SK-N-SH treated with all-trans-retinoic acid at 6 μM for 48 hours (cell line): ENCODE measurements at regions not wholly inside any gene's neighbourhood (a gene's known extent, or its start where the extent isn't known, plus 50 kb on each side); places are given as distances from the start of the nearest gene placed in this dataset.

ENCODE experiments used
- ATAC-seq: fragments of 200-7000 bp; cut with Tn5 transposase; 3 replicates; pipeline ENCODE4 v1.9.1; 2020; ENCODE audit warnings: mild to moderate bottlenecking, moderate library complexity
- ARNTL ChIP-seq: fragments of 450-650 bp; formaldehyde crosslinking; IDR thresholded peaks from 2 replicates; pipeline ENCODE4 v1.5.0; 2020; ENCODE audit warnings: low read depth, mild to moderate bottlenecking, moderate library complexity, borderline replicate concordance
- BACH2 ChIP-seq: fragments of 250-450 bp; sonication (Bioruptor Pico); IDR thresholded peaks from 2 replicates; pipeline ENCODE4 v1.9.0; 2021; ENCODE audit warnings: mild to moderate bottlenecking, borderline replicate concordance
- CSDC2 ChIP-seq: fragments of 250-450 bp; sonication (Bioruptor Pico); IDR thresholded peaks from 2 replicates; pipeline ENCODE4 v1.5.0; 2020; ENCODE audit warnings: mild to moderate bottlenecking, moderate library complexity
- ESRRG ChIP-seq: fragments of 250-450 bp; sonication (Bioruptor Pico); IDR thresholded peaks from 2 replicates; pipeline ENCODE4 v1.6.1; 2021; ENCODE audit warnings: mild to moderate bottlenecking
- PATZ1 ChIP-seq: fragments of 250-450 bp; sonication (Bioruptor Pico); IDR thresholded peaks from 2 replicates; pipeline ENCODE4 v1.8.0; 2020; ENCODE audit warnings: mild to moderate bottlenecking, moderate library complexity, borderline replicate concordance
- POU6F1 ChIP-seq: fragments of 250-450 bp; sonication (Bioruptor Pico); IDR thresholded peaks from 2 replicates; pipeline ENCODE4 v1.8.0; 2021; ENCODE audit warnings: low read depth, mild to moderate bottlenecking, moderate library complexity, borderline replicate concordance
- PPARA ChIP-seq: fragments of 250-450 bp; sonication (Bioruptor Pico); IDR thresholded peaks from 2 replicates; pipeline ENCODE4 v1.5.0; 2020; ENCODE audit warnings: mild to moderate bottlenecking, borderline replicate concordance
- RARB ChIP-seq: fragments of 250-450 bp; sonication (Bioruptor Pico); IDR thresholded peaks from 2 replicates; pipeline ENCODE4 v1.8.0; 2021; ENCODE audit warnings: mild to moderate bottlenecking, moderate library complexity
- SNAI2 ChIP-seq: fragments of 250-450 bp; sonication (Bioruptor Pico); IDR thresholded peaks from 2 replicates; pipeline ENCODE4 v1.5.0; 2020; ENCODE audit warnings: mild to moderate bottlenecking, moderate library complexity
- TCF4 ChIP-seq: fragments of 250-450 bp; sonication (Bioruptor Pico); IDR thresholded peaks from 2 replicates; pipeline ENCODE4 v1.8.0; 2021; ENCODE audit warnings: mild to moderate bottlenecking, moderate library complexity, borderline replicate concordance
- ZC3H10 ChIP-seq: fragments of 250-450 bp; sonication (Bioruptor Pico); IDR thresholded peaks from 2 replicates; pipeline ENCODE4 v1.5.1; 2021; ENCODE audit warnings: mild to moderate bottlenecking, moderate library complexity
- ZFP3 ChIP-seq: fragments of 250-450 bp; sonication (Bioruptor Pico); IDR thresholded peaks from 2 replicates; pipeline ENCODE4 v1.5.0; 2020; ENCODE audit warnings: mild to moderate bottlenecking, moderate library complexity
- ZFP30 ChIP-seq: fragments of 450-650 bp; formaldehyde crosslinking; IDR thresholded peaks from 2 replicates; pipeline ENCODE4 v1.5.0; 2022; ENCODE audit warnings: mild to moderate bottlenecking, moderate library complexity
- ZNF565 ChIP-seq: fragments of 450-650 bp; formaldehyde crosslinking; conservative IDR thresholded peaks from 2 replicates; pipeline ENCODE4 v1.5.0; 2020; ENCODE audit warnings: low read depth, mild to moderate bottlenecking, moderate library complexity
- ZNF70 ChIP-seq: fragments of 450-650 bp; formaldehyde crosslinking; IDR thresholded peaks from 2 replicates; pipeline ENCODE4 v1.5.0; 2020; ENCODE audit warnings: mild to moderate bottlenecking, moderate library complexity
- TF ChIP-seq, protein P1 (sequence below): fragments of 250-450 bp; sonication (Bioruptor Pico); IDR thresholded peaks from 2 replicates; pipeline ENCODE4 v1.5.1; 2021; ENCODE audit warnings: mild to moderate bottlenecking, moderate library complexity
- TF ChIP-seq, protein P2 (sequence below): fragments of 250-450 bp; sonication (Bioruptor Pico); IDR thresholded peaks from 2 replicates; pipeline ENCODE4 v1.5.1; 2020; ENCODE audit warnings: low read depth, mild to moderate bottlenecking, moderate library complexity

- no peak for ATAC-seq
- TF ChIP-seq SNAI2 (CRISPR knock-in tag) (no peak), TCF4 (no peak), ARNTL (CRISPR knock-in tag) (no peak), ZNF70 (CRISPR knock-in tag) (no peak), ZNF565 (CRISPR knock-in tag) (no peak), POU6F1 (no peak), ZC3H10 (CRISPR knock-in tag) (no peak)
- TF ChIP-seq, protein P1, sequence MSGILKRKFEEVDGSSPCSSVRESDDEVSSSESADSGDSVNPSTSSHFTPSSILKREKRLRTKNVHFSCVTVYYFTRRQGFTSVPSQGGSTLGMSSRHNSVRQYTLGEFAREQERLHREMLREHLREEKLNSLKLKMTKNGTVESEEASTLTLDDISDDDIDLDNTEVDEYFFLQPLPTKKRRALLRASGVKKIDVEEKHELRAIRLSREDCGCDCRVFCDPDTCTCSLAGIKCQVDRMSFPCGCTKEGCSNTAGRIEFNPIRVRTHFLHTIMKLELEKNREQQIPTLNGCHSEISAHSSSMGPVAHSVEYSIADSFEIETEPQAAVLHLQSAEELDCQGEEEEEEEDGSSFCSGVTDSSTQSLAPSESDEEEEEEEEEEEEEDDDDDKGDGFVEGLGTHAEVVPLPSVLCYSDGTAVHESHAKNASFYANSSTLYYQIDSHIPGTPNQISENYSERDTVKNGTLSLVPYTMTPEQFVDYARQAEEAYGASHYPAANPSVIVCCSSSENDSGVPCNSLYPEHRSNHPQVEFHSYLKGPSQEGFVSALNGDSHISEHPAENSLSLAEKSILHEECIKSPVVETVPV (CRISPR knock-in tag) = no peak
Measured at GRCh38 chr12:66976526-66976925, 292.6 kb upstream of the CAND1 start.

- TF ChIP-seq ZFP3 (CRISPR knock-in tag) (no peak), RARB (no peak), TCF4 (no peak), ZNF565 (CRISPR knock-in tag) (no peak), PPARA (CRISPR knock-in tag) (no peak), ESRRG (no peak), ARNTL (CRISPR knock-in tag) (no peak), ZFP30 (no peak), POU6F1 (no peak), PATZ1 (CRISPR knock-in tag) (no peak)
- TF ChIP-seq, protein P2, sequence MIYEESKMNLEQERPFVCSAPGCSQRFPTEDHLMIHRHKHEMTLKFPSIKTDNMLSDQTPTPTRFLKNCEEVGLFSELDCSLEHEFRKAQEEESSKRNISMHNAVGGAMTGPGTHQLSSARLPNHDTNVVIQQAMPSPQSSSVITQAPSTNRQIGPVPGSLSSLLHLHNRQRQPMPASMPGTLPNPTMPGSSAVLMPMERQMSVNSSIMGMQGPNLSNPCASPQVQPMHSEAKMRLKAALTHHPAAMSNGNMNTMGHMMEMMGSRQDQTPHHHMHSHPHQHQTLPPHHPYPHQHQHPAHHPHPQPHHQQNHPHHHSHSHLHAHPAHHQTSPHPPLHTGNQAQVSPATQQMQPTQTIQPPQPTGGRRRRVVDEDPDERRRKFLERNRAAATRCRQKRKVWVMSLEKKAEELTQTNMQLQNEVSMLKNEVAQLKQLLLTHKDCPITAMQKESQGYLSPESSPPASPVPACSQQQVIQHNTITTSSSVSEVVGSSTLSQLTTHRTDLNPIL (CRISPR knock-in tag) = no peak
- no peak for ATAC-seq
Measured at GRCh38 chr12:66978802-66979201, 290.4 kb upstream of the CAND1 start.

DNA sequence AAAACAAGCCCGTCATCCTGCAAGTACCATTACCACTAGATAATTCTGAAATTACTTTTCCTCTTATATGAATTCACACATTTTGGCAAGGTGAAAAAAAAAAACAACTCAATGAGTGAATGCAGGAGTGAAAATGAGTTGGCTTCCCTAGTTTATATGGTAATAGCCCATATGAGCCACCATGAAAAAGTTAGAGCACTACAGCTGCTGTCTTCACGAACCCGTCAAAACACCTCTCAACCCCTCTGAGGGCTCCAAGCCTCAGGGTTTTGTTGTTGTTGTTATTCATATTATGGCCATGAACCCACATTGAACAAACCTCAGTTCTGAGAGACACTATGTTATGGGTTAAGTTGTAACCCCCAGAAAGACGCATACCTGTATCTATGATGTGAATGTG is 289.9 kb upstream of the CAND1 start:
- TF ChIP-seq RARB = no peak
- ATAC-seq = no peak

- TF ChIP-seq PPARA (CRISPR knock-in tag) (no peak), BACH2 (CRISPR knock-in tag) (no peak), PATZ1 (CRISPR knock-in tag) (no peak), RARB (no peak), CSDC2 (CRISPR knock-in tag) (no peak), ZFP3 (CRISPR knock-in tag) (no peak), ZC3H10 (CRISPR knock-in tag) (no peak)
- no peak for ATAC-seq
Measured at GRCh38 chr12:66984077-66984476, 285.1 kb upstream of the CAND1 start.
